Panc1 (cell line): ENCODE measurements at regions not wholly inside any gene's neighbourhood (a gene's known extent, or its start where the extent isn't known, plus 50 kb on each side); places are given as distances from the start of the nearest gene placed in this dataset.

Experiments
- ATAC-seq: fragments of 200-7000 bp; cut with Tn5 transposase; 2 replicates; pipeline ENCODE4 v1.9.1; 2020; ENCODE audit warnings: mild to moderate bottlenecking, moderate library complexity
- BruUV-seq: library from RNA; stranded (reverse); fragments of 400-500 nt; replicated peaks from 2 replicates; lab custom pipeline; 2021; lab: Mats Ljungman, UMichigan
- CTCF ChIA-PET: fragments of 300-600 bp; sonication (Branson Sonifier 250); formaldehyde crosslinking; loops from one replicate; lab custom pipeline; 2022; ENCODE audit warnings: antibody characterized with exemption; lab: Charles Lee
- POLR2A ChIA-PET: fragments of 300-600 bp; sonication (Branson Sonifier 250); formaldehyde crosslinking; loops from one replicate; lab custom pipeline; 2022; ENCODE audit warnings: antibody characterized with exemption; lab: Charles Lee
- DNase-seq: peaks from one replicate; pipeline ENCODE4 v3.0.0-alpha.2; 2010; ENCODE audit warnings: low read depth, low spot score
- H3K27ac ChIP-seq: 2 replicates; pipeline ENCODE4 v1.5.1; 2011; ENCODE audit warnings: mild to moderate bottlenecking, low read length, inconsistent platforms
- H3K27me3 ChIP-seq: fragments of 200-500 bp; sonication (Bioruptor generic); 2 replicates; pipeline ENCODE4 v1.6.0; 2014; ENCODE audit warnings: low read length, inconsistent platforms; ENCODE audit not compliant: control insufficient read depth, insufficient read depth
- H3K36me3 ChIP-seq: fragments of 200-500 bp; sonication (Bioruptor generic); 2 replicates; pipeline ENCODE4 v1.5.1; 2014; ENCODE audit warnings: inconsistent platforms, mild to moderate bottlenecking, low read length, moderate library complexity; ENCODE audit not compliant: control insufficient read depth, insufficient read depth
- H3K4me1 ChIP-seq: 2 replicates; pipeline ENCODE4 v1.5.1; 2011; ENCODE audit warnings: inconsistent platforms, mild to moderate bottlenecking, low read length, moderate library complexity; ENCODE audit not compliant: control insufficient read depth, insufficient read depth
- H3K4me3 ChIP-seq, 2 experiments: 2 replicates each; pipeline ENCODE4 v1.5.1; 2011 to 2012; ENCODE audit warnings: low read depth in 2 of 2, low read length in 2 of 2, mild to moderate bottlenecking in 2 of 2, inconsistent platforms in 1 of 2, moderate library complexity in 1 of 2
- H3K9me3 ChIP-seq: fragments of 200-500 bp; sonication (Bioruptor generic); 2 replicates; pipeline ENCODE4 v1.5.1; 2014; ENCODE audit warnings: low read depth, mild to moderate bottlenecking, inconsistent platforms, low read length, moderate library complexity; ENCODE audit not compliant: control insufficient read depth, insufficient read depth
- POLR2AphosphoS5 ChIP-seq: IDR thresholded peaks from 2 replicates; pipeline ENCODE4 v1.6.1; 2012; ENCODE audit warnings: mild to moderate bottlenecking, low read depth, low read length, moderate library complexity
- SIN3A ChIP-seq: IDR thresholded peaks from 2 replicates; pipeline ENCODE4 v1.6.1; 2012; ENCODE audit warnings: low read depth, mild to moderate bottlenecking, low read length, moderate library complexity, borderline replicate concordance; ENCODE audit not compliant: insufficient read depth
- TCF7L2 ChIP-seq: IDR thresholded peaks from 2 replicates; pipeline ENCODE4 v1.6.1; 2011; ENCODE audit warnings: mild to moderate bottlenecking, low read depth, low read length, inconsistent platforms
- in situ Hi-C: cut with HindIII; loops from 2 replicates; pipeline ENCODE4 v1.10.0; 2016; ENCODE audit warnings: low sequenced_read_pairs, low pct_unique_long_range_greater_than_20kb
- intact Hi-C: fragments of 100-400 bp; cut with micrococcal nuclease; formaldehyde crosslinking; loops from one replicate; pipeline ENCODE4 v1.10.0; 2022; ENCODE audit not compliant: unreplicated experiment
- TF ChIP-seq, protein P1 (sequence below), 2 experiments: IDR thresholded peaks; 2 replicates each; pipeline ENCODE4 v1.6.1; 2011 to 2012; ENCODE audit warnings: low read depth in 2 of 2, control low read depth in 1 of 2, low read length in 1 of 2, mild to moderate bottlenecking in 1 of 2, moderate library complexity in 1 of 2; ENCODE audit not compliant: insufficient read depth in 1 of 2
- TF ChIP-seq, protein P2 (sequence below): fragments of 450-650 bp; IDR thresholded peaks from 2 replicates; pipeline ENCODE4 v1.5.1; 2017; ENCODE audit warnings: mild to moderate bottlenecking

DNA sequence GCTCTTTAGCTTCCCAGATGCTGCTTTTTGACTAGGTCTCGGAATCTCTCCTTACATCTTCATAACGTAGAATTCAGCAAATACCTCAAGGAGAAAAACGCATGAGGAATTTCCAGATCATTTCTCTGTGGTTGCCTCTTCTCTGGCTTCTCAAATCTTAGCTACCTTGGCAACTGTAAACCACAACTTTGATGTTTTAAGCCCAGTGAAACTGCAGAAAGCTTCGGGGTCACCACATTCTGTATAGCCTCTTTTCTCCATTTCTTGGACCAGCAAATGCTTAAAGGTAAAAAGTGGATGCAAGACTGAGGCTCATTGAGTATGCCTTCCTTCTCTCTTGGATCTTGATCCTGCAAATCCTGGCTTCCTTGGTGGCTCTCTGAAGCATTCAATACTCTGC is 125.5 kb upstream of the FBXL4 start:
- DNase-seq (no peak), ATAC-seq (no peak)
- ChIA-PET POLR2A (no interaction called here), CTCF (no interaction called here)
- H3K36me3 ChIP-seq = no peaks in the 10 kb centered on the region
- no peaks in the 10 kb centered on the region for H3K4me1 ChIP-seq
- in situ Hi-C loops (no loop called here), intact Hi-C loops (no loop called here)
- H3K4me3 ChIP-seq = no peak overlapping the region
- TF ChIP-seq, protein P1, sequence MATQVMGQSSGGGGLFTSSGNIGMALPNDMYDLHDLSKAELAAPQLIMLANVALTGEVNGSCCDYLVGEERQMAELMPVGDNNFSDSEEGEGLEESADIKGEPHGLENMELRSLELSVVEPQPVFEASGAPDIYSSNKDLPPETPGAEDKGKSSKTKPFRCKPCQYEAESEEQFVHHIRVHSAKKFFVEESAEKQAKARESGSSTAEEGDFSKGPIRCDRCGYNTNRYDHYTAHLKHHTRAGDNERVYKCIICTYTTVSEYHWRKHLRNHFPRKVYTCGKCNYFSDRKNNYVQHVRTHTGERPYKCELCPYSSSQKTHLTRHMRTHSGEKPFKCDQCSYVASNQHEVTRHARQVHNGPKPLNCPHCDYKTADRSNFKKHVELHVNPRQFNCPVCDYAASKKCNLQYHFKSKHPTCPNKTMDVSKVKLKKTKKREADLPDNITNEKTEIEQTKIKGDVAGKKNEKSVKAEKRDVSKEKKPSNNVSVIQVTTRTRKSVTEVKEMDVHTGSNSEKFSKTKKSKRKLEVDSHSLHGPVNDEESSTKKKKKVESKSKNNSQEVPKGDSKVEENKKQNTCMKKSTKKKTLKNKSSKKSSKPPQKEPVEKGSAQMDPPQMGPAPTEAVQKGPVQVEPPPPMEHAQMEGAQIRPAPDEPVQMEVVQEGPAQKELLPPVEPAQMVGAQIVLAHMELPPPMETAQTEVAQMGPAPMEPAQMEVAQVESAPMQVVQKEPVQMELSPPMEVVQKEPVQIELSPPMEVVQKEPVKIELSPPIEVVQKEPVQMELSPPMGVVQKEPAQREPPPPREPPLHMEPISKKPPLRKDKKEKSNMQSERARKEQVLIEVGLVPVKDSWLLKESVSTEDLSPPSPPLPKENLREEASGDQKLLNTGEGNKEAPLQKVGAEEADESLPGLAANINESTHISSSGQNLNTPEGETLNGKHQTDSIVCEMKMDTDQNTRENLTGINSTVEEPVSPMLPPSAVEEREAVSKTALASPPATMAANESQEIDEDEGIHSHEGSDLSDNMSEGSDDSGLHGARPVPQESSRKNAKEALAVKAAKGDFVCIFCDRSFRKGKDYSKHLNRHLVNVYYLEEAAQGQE (IDR thresholded peaks at IDR 0.05; ENCODE audit: insufficient read depth in 1 of 2, low read depth in 2 of 2, low read length in 1 of 2) = no peak
- no peak for TF ChIP-seq POLR2AphosphoS5
- TF ChIP-seq, protein P2, sequence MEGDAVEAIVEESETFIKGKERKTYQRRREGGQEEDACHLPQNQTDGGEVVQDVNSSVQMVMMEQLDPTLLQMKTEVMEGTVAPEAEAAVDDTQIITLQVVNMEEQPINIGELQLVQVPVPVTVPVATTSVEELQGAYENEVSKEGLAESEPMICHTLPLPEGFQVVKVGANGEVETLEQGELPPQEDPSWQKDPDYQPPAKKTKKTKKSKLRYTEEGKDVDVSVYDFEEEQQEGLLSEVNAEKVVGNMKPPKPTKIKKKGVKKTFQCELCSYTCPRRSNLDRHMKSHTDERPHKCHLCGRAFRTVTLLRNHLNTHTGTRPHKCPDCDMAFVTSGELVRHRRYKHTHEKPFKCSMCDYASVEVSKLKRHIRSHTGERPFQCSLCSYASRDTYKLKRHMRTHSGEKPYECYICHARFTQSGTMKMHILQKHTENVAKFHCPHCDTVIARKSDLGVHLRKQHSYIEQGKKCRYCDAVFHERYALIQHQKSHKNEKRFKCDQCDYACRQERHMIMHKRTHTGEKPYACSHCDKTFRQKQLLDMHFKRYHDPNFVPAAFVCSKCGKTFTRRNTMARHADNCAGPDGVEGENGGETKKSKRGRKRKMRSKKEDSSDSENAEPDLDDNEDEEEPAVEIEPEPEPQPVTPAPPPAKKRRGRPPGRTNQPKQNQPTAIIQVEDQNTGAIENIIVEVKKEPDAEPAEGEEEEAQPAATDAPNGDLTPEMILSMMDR = no peak
- TF ChIP-seq TCF7L2 = no peak
- no peak for TF ChIP-seq SIN3A
- peaks cover 6% of the 10 kb centered on the region for H3K27me3 ChIP-seq
- no TSS peak for BruUV-seq
- no peaks in the 10 kb centered on the region for H3K9me3 ChIP-seq
- H3K27ac ChIP-seq = no peak overlapping the region

DNA sequence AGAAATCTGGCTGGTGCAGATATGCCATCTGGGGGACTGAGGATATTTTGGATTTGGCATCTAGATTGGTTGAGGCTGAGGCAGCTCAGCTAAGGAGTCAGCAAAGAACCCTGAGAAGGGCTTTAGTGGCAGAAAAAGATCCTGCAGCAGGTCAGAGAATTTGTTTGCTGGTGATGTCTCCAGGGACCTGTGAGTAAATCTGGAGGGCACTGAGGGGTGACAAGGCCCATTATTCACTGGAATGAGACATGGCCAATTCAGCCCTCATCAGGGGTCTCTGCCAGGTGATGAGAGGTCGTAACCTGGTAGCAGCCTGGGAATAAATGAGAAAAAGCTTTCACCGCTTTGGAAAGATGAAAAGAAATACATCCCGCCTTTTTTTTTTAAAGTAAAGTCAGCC is 118.3 kb upstream of the FBXL4 start:
- no peaks in the 10 kb centered on the region for H3K9me3 ChIP-seq
- no TSS peak for BruUV-seq
- ATAC-seq = no peak
- in situ Hi-C loops = no loop called here
- H3K4me1 ChIP-seq = no peaks in the 10 kb centered on the region
- POLR2A ChIA-PET = no interaction called here
- H3K4me3 ChIP-seq = no peak overlapping the region
- H3K27ac ChIP-seq = no peak overlapping the region
- no peaks in the 10 kb centered on the region for H3K36me3 ChIP-seq
- TF ChIP-seq TCF7L2 (no peak), SIN3A (no peak), POLR2AphosphoS5 (no peak)
- TF ChIP-seq, protein P2 = no peak
- TF ChIP-seq, protein P1 (IDR thresholded peaks at IDR 0.05; ENCODE audit: insufficient read depth in 1 of 2, low read depth in 2 of 2, low read length in 1 of 2) = no peak
- CTCF ChIA-PET = no interaction called here
- DNase-seq = no peak
- intact Hi-C loops = no loop called here
- H3K27me3 ChIP-seq = peaks cover 11% of the 10 kb centered on the region
